Ishikawa (cell line): ENCODE measurements at regions not wholly inside any gene's neighbourhood (a gene's known extent, or its start where the extent isn't known, plus 50 kb on each side); places are given as distances from the start of the nearest gene placed in this dataset.

ENCODE experiments used
- CEBPB ChIP-seq: IDR thresholded peaks from 2 replicates; pipeline ENCODE4 v1.6.1; 2012
- CREB1 ChIP-seq: IDR thresholded peaks from 2 replicates; pipeline ENCODE4 v1.6.1; 2012; ENCODE audit warnings: low read depth
- EGR1 ChIP-seq: IDR thresholded peaks from 2 replicates; pipeline ENCODE4 v1.6.1; 2012
- EP300 ChIP-seq: IDR thresholded peaks from 2 replicates; pipeline ENCODE4 v1.6.1; 2012; ENCODE audit warnings: borderline replicate concordance
- FOXM1 ChIP-seq: IDR thresholded peaks from 2 replicates; pipeline ENCODE4 v1.6.1; 2012; ENCODE audit warnings: low read depth, borderline replicate concordance
- MAX ChIP-seq: IDR thresholded peaks from 2 replicates; pipeline ENCODE4 v1.6.1; 2012
- NFIC ChIP-seq: IDR thresholded peaks from 2 replicates; pipeline ENCODE4 v1.6.1; 2012
- RAD21 ChIP-seq: IDR thresholded peaks from 2 replicates; pipeline ENCODE4 v1.6.1; 2012; ENCODE audit warnings: low read depth
- TAF1 ChIP-seq: IDR thresholded peaks from 2 replicates; pipeline ENCODE4 v1.6.1; 2012; ENCODE audit warnings: low read depth, mild to moderate bottlenecking
- TCF12 ChIP-seq: IDR thresholded peaks from 2 replicates; pipeline ENCODE4 v1.6.1; 2012; ENCODE audit warnings: low read depth
- TEAD4 ChIP-seq: IDR thresholded peaks from 2 replicates; pipeline ENCODE4 v1.6.1; 2012
- YY1 ChIP-seq: IDR thresholded peaks from 2 replicates; pipeline ENCODE4 v1.6.1; 2012; ENCODE audit warnings: low read depth
- ZBTB7A ChIP-seq: IDR thresholded peaks from 2 replicates; pipeline ENCODE4 v1.6.1; 2012; ENCODE audit warnings: low read depth
- TF ChIP-seq, protein P1 (sequence below): IDR thresholded peaks from 2 replicates; pipeline ENCODE4 v1.6.1; 2012
- TF ChIP-seq, protein P2 (sequence below): IDR thresholded peaks from 2 replicates; pipeline ENCODE4 v1.6.1; 2012; ENCODE audit warnings: low read depth, mild to moderate bottlenecking

DNA sequence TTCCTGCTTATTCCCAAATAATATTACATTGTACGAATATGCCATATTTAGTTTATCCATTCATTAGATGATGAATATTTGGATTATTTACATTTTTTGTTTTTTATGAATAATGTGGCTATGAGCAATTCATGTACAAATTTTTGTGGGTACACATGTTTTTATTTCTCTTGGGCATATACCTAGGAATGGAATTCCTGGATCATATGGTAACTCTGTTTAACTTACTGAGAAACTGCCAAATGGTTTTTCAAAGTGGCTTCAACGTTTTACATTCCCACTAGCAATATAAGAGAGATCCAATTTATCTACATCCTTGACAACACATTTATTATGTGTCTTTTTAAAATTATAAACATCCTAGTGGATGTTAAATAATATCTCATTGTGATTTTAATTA lies 362.0 kb upstream of the TMCO5A start:
- TF ChIP-seq CREB1 (no peak), MAX (no peak), YY1 (no peak), TEAD4 (no peak), TCF12 (no peak), FOXM1 (no peak), TAF1 (no peak), ZBTB7A (no peak), NFIC (no peak), CEBPB (no peak), RAD21 (no peak)
- TF ChIP-seq, protein P1, sequence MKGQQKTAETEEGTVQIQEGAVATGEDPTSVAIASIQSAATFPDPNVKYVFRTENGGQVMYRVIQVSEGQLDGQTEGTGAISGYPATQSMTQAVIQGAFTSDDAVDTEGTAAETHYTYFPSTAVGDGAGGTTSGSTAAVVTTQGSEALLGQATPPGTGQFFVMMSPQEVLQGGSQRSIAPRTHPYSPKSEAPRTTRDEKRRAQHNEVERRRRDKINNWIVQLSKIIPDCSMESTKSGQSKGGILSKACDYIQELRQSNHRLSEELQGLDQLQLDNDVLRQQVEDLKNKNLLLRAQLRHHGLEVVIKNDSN = no peak

DNA sequence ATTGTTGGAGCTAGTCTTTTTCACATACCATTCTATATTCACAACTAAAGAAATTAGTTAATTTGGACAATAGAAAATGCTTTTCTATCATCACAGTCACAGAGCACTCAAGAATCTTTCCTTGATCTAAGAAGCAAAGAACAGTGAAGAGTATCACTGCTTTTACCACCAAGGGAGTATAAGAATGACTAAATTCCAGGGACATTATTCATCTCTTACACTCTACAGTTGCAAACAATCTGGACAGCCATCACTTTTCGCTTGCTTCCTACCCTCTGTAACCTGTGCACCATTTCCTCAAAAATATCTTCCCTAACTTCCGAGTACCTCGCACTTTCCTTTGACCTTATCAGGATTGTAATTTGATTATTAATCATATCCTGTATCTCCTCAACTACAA lies 359.5 kb upstream of the TMCO5A start:
- TF ChIP-seq NFIC (no peak), MAX (no peak), EP300 (no peak), CREB1 (no peak), TEAD4 (no peak), EGR1 (no peak), FOXM1 (no peak), CEBPB (no peak), TCF12 (no peak), YY1 (no peak), ZBTB7A (no peak), TAF1 (no peak), RAD21 (no peak)
- TF ChIP-seq, protein P1 = no peak
- TF ChIP-seq, protein P2, sequence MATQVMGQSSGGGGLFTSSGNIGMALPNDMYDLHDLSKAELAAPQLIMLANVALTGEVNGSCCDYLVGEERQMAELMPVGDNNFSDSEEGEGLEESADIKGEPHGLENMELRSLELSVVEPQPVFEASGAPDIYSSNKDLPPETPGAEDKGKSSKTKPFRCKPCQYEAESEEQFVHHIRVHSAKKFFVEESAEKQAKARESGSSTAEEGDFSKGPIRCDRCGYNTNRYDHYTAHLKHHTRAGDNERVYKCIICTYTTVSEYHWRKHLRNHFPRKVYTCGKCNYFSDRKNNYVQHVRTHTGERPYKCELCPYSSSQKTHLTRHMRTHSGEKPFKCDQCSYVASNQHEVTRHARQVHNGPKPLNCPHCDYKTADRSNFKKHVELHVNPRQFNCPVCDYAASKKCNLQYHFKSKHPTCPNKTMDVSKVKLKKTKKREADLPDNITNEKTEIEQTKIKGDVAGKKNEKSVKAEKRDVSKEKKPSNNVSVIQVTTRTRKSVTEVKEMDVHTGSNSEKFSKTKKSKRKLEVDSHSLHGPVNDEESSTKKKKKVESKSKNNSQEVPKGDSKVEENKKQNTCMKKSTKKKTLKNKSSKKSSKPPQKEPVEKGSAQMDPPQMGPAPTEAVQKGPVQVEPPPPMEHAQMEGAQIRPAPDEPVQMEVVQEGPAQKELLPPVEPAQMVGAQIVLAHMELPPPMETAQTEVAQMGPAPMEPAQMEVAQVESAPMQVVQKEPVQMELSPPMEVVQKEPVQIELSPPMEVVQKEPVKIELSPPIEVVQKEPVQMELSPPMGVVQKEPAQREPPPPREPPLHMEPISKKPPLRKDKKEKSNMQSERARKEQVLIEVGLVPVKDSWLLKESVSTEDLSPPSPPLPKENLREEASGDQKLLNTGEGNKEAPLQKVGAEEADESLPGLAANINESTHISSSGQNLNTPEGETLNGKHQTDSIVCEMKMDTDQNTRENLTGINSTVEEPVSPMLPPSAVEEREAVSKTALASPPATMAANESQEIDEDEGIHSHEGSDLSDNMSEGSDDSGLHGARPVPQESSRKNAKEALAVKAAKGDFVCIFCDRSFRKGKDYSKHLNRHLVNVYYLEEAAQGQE = no peak

DNA sequence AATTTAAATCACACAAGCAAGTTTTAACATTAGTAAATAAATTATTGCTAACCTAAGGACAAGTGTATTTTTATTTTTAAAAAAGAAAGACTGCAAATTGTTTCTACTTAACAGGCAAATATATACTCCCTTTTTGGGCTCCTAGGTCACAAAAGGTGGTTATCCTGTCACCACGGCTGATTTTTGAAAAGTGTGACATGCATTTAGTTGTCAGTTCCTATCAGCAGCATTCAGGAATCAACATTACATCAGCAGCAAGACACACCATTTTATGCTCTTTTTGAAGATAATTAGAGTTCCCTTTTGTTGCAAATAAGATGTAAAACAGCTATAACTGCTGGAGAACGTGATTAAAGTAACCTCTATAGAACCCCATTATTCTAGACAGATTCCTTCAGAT lies 357.5 kb upstream of the TMCO5A start:
- TF ChIP-seq, protein P1 = no peak
- TF ChIP-seq EGR1 = no peak
- TF ChIP-seq ZBTB7A = no peak
- TF ChIP-seq TAF1 = no peak
- no peak for TF ChIP-seq CEBPB
- TF ChIP-seq EP300 = no peak
- TF ChIP-seq MAX = no peak
- TF ChIP-seq RAD21 = no peak
- TF ChIP-seq YY1 = no peak
- TF ChIP-seq, protein P2 = no peak
- no peak for TF ChIP-seq NFIC

- TF ChIP-seq CREB1 = no peak
Measured at GRCh38 chr15:37581866-37582532, 352.4 kb upstream of the TMCO5A start.

DNA sequence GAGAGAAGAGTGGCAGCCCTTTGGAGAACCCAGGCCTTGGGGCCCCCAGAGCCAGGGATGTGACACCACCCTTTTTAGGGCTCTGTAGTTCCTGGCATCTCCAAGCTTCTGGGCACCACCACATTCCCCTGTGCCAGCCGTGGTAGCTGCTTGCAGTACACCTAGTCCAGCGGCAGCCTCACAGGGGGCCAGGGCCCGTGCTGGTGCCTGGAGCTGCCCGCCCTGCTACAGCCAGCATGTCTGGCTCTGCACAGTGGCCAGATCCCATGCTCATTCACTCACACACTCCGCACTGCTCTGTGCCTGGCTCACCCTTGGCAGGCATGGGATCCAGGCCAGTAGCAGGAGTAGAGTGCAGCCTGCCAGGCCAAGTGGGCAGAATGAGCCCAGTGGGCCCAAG lies 351.6 kb upstream of the TMCO5A start:
- TF ChIP-seq FOXM1 (no peak), TEAD4 (no peak), MAX (no peak), TCF12 (no peak), NFIC (no peak), CREB1 (no peak), TAF1 (no peak), YY1 (no peak), EGR1 (no peak), RAD21 (no peak), CEBPB (no peak), EP300 (no peak), ZBTB7A (no peak)
- TF ChIP-seq, protein P1 = no peak
- TF ChIP-seq, protein P2 = no peak
